GM19099 (cell line): ENCODE measurements at regions not wholly inside any gene's neighbourhood (a gene's known extent, or its start where the extent isn't known, plus 50 kb on each side); places are given as distances from the start of the nearest gene placed in this dataset.

ENCODE experiments used
- POLR2A ChIP-seq: IDR thresholded peaks from 3 replicates; pipeline ENCODE4 v1.6.1; 2011; ENCODE audit warnings: low read depth; ENCODE audit not compliant: insufficient read length; ENCODE audit errors: extremely low read depth

DNA sequence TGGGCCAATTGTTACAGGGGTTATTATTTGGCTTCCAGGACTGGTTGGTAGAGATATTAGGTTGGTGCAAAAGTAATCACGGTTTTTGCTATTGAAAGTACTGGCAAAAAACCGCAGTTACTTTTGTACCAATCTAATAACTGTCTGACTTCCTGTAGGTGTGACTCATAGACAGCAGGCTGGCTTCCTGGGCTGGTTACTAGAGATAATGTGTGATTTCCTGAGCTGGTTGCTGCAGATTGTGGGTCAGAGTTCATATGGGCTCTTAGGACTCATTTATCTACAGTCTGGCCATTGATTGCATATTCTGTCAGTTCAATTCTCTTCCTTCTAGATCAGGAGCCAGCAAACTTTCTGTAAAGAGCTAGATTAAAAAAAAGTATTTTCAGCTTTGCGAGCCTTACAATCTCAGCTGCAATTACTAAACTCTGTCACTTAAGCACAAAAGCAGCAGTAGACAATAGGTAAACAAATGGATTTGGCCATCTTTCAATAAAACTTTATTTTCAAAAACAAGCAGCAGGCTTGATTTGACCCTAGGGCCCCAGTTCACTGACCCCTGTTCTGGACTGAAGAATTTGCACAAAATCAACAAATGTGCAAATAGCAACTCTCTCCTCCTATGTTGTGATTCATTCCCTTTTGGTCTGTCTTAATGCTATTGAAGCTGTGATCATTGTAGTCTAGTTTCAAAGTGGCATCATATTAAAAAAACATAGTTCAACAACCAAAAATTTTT is 50.8 kb upstream of the BOD1L1 start:
- TF ChIP-seq POLR2A = no peak

DNA sequence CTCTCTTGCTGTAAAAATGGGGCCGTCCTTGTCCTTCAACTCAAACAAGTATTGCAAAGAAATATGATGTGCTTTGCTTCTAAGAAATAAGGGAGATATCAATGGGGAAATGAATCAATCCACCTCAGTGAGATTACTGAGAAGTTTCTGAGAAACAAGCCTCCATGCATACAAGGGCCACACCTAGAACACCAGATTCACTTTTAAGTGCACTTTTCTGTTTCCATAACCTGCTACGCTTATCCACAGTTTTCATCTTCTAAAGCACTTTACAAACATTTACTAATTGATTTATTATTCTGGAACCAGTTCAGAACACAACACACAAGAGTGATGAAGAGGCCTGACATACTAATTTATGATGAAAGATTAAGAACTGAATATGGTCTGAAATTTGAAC is 54.0 kb upstream of the BOD1L1 start:
- TF ChIP-seq POLR2A = no peak

DNA sequence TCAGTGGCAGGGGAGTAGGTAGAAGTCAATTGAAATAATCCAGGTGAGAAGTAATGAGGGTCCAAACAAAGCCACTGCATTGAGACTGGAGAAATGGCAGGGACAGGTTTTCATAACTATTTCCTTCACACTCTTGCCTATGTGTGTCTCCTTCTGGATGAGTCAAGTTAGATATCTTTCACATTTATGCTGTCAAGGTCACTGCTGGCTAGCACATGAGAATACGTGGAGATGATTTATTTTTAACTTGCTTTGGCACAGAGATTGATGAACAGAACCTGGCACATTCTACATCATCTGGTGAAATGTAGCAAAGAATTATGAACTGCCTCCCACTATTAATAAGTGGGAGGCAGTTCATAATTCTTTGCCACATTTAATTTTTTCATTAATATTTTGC is 66.7 kb upstream of the BOD1L1 start:
- no peak for TF ChIP-seq POLR2A

DNA sequence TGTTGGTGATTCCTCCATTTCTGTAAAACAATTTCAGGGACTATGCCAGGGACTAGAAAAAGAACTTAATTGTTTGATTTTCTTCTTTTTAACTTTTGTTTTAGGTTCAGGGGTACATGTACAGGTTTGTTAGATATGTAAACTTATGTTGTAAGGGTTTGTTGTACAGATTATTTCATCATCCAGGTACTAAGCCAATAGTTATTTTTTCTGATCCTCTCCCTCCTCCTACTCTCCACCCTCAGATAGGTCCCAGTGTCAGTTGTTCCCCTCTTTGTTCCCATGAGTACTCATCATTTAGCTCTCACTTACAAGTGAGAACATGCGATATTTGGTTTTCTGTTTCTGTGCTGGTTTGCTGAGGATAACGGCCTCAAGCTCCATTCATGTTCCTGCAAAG is 70.8 kb upstream of the BOD1L1 start:
- TF ChIP-seq POLR2A = no peak

DNA sequence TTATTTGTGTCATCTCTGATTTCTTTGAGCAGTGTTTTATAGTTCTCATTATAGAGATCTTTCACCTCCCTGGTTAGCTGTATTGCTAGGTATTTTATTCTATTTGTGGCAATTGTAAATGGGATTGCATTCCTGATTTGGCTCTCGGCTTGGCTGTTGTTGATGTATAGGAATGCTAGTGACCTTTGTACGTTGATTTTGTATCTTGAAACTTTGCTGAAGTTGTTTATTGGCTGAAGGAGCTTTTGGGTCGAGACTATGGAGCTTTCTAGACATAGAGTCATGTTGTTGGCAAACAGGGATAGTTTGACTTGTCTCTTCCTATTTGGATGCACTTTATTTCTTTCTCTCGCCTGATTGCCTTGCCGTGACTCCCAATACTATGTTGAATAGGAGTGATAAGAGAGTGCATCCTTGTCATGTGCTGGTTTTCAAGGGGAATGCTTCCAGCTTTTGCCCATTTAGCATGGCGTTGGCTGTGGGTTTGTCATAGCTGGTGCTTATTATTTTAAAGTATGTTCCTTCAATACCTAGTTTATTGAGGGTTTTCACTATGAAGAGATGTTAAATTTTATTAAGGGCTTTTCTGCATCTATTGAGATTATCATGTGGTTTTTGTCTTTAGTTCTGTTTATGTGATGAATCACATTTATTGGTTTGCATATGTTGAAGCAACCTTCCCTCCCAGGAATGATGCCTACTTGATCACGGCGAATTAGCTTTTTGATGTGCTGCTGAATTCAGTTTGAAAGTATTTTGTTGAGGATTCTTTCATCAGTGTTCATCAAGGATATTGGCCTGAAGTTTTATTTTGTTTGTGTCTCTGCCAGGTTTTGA is 72.7 kb upstream of the BOD1L1 start:
- no peak for TF ChIP-seq POLR2A

DNA sequence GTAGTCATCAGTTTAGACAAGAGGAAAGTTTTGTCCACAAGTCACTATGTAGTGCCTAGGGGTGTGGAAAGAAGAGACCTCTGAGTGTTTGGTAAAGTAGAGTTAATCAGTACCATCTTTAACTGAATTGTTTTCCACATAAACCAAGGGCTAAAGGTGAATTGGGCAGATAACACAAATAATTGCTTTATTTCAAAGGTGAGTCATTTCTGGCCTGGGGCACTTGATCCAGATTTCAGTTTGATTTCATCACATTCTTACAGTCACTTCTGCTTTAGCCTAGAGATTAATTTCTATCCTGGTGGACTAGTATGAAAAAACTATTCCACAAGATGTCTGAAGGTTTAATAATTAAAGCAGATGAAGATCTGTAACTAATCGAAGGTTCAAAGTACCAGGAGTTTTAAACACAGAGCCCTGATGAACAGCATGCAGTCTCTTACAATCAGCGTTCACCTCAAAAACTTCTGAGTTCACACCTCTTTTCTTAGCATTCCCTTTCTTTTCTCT is 74.5 kb upstream of the BOD1L1 start:
- no peak for TF ChIP-seq POLR2A

DNA sequence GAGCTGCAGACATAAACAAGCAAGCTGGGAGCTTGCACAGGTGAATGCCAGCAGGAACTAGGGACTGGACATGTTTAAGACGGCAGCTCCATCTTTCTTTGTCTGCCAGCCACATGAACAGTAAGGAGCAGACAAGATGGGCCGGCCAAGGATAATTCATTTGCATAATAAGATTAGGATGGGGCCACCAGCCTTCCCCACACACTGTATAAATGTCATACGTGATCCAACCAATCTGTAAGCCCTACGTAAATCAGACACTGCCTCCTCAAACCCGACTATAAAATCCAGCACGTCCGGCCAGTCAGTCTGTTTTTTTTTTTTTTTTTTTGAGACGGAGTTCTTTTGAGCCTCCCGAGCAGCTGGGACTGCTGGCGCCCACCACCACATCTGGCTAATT is 75.6 kb upstream of the BOD1L1 start:
- TF ChIP-seq POLR2A = no peak

DNA sequence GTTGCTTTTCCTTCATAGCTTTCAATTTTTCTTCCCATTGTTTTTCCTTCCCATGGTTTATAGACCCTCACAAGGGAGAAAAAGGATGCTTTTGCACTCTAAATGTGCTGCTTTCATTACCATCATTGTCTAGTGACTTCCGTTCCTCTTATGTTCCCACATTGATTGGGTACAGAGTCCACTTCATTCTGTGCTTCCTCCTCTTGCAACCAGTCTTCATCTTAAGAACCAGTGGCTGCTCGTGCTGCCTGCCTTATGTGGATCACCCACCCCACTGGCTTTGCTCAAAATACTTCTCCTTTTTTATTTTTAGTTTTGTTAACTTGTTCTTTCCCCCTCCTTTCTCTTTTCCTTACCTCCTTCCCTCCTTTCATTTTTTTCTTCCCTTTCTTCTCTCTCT is 76.5 kb upstream of the BOD1L1 start:
- no peak for TF ChIP-seq POLR2A

DNA sequence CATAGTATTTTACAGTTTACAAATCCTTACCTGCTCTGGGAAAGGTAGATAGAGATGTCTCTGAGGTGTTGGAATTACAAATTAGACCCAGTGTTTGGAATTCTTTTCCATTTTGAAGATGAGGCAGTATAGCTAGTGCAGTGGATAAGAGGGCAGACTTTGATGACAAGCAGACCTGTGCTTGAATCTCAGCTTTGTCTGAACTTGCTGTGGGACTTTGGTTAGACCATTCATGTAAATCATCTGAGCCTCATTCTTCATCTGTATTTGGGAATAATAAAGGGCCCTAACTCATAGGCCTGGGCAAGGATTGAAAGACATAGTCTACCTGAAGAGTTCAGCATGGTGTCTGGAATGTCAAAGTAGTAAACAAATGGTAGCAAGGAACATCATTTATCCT is 77.2 kb upstream of the BOD1L1 start:
- no peak for TF ChIP-seq POLR2A

DNA sequence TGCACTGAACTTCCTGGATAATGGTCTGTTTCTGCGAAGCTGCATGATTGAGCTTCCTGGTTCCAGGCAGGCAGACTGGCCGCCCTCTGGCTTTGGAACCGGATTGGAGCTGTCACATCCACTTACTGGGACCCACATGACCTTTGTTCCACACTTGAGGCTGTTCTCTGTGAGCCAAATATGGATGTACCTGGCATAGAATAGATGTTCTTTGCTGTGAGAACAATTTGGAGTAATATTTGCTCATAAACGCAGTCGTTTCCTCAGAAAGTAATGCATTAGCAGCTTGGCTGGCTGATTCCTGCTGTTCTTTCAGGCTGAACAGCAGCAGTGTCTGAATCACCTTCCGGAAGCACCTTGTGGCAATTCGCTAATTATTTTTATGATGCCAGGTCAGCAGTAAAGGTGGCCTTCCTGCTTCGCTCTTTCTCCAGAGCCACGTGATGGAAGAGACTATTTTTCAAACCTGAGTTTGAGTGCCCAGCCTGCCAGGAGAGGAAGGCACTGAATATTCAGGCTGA is 78.1 kb upstream of the BOD1L1 start:
- TF ChIP-seq POLR2A = no peak

DNA sequence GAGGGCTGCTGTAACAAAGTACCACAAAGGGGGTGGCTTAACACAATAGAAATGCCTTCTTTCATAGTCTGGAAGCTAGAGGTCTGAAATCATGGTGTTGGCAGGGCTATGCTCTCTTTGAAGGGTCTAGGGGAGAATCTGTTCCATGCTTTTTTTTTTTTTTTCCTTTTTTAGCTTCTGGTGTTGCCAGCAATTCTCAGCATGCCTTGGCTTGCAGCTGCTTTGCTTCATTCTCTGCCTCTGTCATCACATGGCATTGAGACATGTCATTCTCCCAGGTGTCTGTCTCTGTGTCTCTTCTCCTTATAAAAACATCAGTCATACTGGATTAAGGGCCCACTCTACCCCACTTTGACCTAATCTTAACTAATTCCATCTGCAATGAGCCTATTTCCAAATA is 78.6 kb upstream of the BOD1L1 start:
- no peak for TF ChIP-seq POLR2A

DNA sequence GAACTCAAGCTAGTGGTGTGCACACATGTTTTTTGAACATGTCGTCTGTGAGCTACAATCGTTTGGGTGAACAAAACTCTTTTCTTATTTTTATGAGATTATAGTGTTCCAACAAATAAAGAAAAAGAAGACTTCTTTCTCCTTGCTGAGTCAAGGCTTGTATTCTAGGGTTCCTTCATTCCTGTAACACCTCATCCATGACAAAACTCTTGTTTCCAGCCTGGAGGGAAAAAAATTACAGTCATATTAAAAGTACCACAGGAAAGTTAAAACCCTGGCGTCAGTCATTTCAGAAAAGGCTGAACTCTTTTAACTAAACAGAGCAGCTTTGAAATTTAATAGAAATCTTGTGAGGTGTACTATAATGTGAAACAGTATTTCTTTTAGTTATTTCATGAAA is 79.2 kb upstream of the BOD1L1 start:
- TF ChIP-seq POLR2A = no peak

DNA sequence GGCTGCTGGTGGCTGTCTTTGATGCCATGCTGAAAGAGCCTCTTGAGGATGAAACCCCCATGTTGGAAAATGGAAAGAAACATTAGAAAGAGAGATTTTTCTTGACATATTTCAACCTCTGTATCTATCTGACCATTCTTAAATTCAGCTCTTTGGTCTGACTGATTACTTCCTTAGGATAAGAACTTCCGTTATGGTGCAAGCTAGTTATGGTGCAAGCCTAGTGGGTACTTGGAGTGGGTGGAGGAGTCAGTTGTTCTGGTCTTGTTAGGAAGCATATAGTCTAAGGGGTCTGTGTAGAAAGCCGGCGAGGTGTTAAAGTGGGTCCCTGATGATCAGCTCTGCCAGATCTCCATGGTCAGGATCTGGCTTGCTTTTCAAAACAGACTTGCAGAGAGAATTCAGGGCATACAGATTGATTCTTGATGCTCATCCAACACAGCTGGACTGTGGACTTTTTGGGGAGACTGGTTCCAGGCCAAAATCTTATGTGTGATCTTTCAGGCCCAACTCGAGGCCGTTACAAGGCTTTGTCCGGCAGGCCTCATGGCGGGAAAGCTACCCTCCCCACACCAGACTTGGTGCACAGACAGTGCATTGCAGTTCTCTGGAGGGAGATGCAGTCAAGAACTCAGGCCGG is 82.8 kb upstream of the BOD1L1 start:
- TF ChIP-seq POLR2A = no peak

DNA sequence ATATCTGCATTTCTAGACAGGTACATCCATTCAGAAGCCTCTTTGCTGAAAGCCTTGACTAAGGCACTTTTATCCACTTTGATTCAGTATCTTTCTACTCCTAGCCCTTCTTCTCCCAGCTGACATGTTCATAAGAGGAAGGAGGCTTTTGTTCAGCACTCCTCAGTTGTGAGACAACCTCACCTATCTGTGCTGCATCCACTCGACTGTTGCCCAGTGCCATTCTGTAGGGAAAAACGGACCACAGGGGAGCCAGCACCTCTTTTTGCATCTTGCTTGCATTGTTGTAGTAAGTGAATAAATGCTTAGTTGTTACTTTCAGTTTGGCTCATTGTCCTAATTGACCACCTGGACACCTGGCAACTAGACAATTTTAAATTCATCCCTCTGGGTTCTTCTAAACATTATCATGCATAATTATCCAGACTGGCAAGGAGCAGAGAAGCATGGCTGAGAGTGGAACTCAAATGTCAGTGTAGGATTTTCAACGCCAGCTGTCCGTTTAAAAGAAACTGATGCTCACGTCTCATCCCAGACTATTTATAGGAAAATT is 83.8 kb upstream of the BOD1L1 start:
- no peak for TF ChIP-seq POLR2A

DNA sequence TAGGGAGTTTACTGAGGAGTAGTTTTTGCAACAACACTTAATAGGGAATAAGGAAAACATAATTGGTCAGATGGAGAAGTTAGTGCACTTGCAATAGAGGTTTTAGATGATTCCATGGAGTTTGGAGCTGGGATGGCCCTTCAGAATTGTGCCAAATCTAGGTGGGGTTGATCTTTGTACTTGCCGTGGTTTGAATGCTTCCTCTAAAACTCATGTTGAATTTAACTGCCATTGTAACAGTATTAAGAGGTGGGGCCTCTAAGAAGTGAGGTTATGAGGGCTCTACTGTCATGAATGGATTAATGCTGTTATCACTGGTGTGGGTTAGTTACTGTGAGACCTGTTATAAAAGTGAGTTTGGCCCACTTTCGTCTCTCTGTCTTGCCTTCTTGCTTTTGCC is 94.4 kb upstream of the BOD1L1 start:
- TF ChIP-seq POLR2A = no peak
